A172 (cell line): ENCODE measurements at regions not wholly inside any gene's neighbourhood (a gene's known extent, or its start where the extent isn't known, plus 50 kb on each side); places are given as distances from the start of the nearest gene placed in this dataset.

Experiments used
- DNase-seq: peaks from one replicate; pipeline ENCODE4 v3.0.0-alpha.2; 2015; ENCODE audit warnings: low spot score

DNA sequence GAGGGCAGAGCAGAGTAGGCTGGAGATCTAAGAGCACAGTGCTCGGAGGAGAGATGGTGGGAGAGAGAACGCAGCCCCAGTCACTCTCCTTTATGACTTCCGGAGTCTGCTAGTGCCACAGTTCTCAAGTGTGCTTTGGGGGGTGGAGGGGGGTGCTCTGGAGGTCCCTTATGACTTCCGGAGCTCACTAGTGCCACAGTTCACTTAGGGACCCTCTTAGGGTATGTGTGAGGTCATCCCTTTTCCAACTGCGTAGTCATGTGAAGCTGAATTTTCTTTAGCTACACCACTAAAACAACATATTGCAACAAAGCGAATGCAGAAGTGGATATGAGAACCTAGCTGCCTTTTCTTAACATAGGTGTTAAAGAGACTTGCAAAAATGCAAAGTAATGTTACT is 153.7 kb upstream of the KCTD1 start:
- no peak for DNase-seq

- no peak for DNase-seq
These were observed 152.4 kb upstream of the KCTD1 start for GRCh38 chr18:26700728-26701127.

GRCh38 chr18:26700201-26700600 is 151.8 kb upstream of the KCTD1 start:
- DNase-seq: no peak

- DNase-seq: no peak
These were observed 149.0 kb upstream of the KCTD1 start for GRCh38 chr18:26697186-26697884.

- no peak for DNase-seq
These were observed 148.4 kb upstream of the KCTD1 start for GRCh38 chr18:26696786-26697185.

GRCh38 chr18:26696308-26696707 is 148.0 kb upstream of the KCTD1 start:
- DNase-seq: no peak

DNA sequence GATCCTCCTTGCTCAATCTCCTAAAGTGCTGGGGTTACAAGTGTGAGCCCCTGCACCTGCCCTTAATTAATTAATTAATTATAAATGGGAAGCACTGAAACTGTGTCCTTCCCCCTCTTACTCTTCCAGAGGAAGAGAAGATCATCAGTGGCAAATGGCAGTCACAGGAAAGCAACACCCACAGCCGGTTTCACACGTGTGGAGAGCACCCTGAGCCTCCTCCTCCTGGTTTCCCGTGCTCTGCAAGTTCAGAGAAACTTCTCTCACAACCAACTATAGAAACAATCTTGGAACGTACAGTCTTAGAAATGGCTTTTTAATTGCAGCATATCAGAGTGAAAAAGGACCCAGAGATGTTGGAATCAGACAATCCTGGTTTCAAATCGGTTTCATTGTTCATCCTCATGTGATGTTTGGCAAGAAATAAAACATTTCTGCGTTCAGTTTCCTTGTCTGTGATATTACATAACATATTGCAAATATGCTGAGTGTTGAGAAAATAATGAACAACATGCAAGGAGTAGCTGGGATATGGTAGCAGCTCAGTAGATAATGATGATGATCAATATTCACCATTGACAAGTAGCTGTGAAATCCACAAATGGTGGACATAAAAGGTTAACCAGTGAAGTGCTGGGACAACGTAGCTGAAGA is 141.0 kb upstream of the KCTD1 start:
- no peak for DNase-seq

- DNase-seq: no peak
These were observed 138.2 kb upstream of the KCTD1 start for GRCh38 chr18:26686532-26686931.

DNA sequence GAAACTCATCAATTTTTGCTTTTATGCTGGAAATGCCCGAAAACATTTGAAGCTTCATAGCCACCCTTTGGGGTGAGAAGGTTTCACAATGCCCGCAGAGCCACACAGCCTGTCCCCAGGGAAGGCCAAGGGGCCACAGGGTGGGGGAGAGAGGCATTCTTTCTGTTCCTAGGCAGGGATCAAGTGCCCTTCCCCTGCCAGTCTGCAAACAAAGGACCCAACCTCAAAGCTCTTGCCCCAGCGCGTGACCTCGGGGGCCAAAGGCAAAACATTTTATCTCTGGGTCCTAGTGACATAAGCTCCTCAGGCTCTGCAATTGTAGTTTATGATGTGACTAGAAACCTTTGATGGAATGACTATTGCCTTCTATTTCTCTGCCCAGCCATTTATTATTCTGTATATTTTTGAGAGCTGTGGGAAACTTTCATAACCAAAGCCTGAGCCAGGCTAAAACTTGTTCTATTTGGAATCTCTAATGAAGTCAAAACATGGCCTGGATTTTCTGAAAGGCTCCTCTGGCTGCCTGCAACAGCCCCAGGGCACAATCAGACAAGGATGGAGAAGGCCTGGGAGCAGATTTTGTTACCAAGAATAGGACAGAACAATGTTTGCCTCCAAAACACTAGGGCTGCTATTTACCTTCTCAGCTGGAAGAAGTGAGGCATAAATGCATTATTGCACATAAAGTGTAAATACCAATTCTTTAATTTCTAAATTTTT is 137.2 kb upstream of the KCTD1 start:
- DNase-seq: no peak

GRCh38 chr18:26677957-26678356 is 129.6 kb upstream of the KCTD1 start:
- no peak for DNase-seq

DNA sequence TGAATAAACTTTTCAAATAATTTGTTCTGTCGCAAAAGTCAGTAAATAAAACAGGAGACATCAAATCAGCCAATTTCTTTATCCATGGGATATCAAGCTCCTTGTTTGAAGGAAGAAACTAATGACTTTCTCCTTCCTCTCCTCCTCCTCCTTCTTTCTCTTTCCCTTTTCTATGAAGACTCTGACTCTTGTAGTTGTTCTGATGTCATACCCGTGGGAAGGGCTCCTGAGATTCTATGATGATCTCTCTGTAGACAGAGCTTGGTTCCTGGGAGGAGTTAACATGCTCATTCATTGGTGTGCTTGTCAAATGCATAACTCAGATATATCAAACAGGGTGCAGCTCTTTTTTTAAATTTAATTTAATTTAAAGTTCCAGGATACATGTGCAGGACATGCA is 118.7 kb upstream of the KCTD1 start:
- no peak for DNase-seq

DNA sequence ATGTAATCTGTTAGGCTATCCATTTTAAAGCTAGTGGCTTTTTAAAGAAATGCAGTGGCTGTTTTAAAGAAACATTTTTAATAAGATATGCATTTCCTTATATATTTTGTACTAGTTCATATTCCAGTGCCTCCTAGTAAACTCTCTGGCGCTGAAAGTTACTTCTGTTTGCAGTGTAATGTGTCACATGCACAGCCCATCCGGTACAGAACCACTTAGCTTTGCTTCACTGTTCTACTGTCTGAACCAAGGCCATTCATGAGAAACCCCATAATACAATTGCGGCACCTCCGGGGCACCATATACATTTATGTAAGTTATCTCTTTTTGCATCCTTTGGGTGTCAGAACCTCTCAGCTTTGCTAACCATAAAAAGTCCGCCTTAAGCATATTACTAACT is 114.6 kb upstream of the KCTD1 start:
- no peak for DNase-seq

GRCh38 chr18:26657631-26658581 is 109.6 kb upstream of the KCTD1 start:
- no peak for DNase-seq

- DNase-seq: peak; percentile 4
These were observed 108.7 kb upstream of the KCTD1 start for GRCh38 chr18:26656944-26657536.

DNA sequence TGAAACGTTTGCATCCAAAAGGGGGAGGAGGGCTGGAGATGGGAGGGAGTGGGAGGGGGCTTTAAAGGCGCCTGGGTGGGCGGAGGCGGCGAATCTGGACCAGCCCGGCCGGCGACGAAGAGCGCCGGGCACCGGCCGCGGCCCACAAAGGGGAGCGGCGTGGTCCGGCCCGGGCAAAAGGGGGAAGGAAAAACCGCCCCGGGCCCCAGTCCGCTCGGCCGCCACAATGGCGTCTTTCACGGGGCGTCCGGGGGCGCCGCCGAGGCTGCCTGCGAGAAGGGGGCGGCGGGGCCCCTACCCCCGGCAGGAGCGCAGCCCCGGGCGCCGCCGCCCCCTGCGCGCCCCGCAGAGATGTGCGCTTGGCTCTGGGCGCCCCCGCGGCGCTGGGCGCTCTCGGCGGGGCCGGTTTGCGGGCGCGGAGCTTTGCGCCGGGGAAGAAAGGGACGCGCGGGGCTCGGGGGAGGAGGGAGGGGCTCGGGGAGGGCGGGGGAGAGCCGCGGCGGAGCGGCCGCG is 108.1 kb upstream of the KCTD1 start:
- DNase-seq: no peak

- peak; percentile 22 for DNase-seq
These were observed 107.4 kb upstream of the KCTD1 start for GRCh38 chr18:26655525-26656430.

DNA sequence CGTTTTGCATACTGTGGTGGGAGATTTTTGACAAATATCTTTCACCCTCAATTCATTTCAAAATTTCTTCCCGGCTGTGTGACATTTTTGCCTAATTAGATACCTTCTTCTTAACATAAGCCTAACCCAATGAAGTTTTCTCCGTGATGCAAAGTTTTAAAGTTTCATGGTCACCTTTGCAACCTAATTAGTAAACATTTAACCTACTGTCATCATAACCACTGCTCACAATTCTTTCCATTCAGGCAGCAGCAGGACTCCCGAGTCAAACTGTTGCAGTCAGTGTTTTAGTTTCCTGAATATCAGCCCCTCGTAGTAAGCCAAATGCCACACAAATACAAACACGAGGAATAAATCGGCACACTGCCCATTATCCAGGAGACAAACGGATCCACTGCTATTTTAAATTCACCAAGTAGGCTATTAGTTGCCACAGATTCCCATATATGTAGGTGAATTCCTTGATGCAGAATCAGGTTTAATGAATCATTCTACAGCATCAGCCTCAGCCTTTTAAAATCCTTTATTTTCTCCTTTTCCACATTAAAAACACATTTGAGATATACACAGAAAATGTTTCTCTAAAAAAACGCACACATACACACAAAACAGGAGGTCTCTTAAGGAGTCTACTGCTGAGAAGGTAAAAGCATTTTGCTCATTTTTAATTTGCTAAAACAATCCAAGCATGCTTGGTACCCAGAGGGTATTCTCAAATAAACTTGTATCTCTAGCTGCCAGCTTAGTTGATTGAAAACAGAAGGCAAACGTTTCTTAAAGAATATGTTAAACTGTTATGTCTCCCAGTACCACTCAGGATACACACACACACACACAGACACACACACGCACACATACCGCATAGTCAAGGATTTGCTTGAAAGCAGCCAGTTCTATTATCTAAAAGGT is 106.5 kb upstream of the KCTD1 start:
- no peak for DNase-seq

DNA sequence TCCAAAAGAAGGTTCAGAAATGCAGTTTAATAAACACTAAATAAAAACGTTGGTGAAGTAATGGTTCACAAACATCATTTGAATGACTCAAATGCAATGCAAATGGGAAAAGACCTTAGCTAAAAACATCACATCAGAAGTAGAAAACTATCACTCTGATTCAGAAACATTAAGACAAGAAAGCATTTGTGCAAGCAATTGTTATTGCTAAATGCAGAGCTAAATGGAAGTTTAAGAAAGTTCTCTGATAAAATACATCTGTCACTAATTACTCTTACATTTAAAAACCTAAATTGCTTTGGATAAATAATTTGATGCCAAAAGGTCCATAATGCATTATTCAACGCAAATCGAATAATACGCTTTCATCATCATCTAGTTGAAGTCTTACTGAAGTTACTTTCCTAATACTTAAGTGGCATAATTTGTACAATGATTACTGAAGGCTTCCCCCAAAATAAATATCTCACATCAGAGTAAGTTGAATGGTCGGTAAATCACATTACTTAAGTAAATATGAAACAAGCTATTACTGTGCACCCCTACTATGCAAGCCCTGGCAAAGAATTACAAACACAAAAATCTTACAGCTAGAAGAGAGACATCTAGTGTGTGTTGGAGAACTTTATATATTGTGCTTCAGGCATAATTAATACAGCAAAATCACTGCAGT is 105.7 kb upstream of the KCTD1 start:
- no peak for DNase-seq

- DNase-seq: no peak
These were observed 104.1 kb upstream of the KCTD1 start for GRCh38 chr18:26652501-26652900.
